Stimulated activated CD8-positive, alpha-beta memory T cell treated with anti-CD3 and anti-CD28 coated beads, Interleukin-4, amount 100 ng/mL, for 4 hours (primary cell): ENCODE measurements at regions not wholly inside any gene's neighbourhood (a gene's known extent, or its start where the extent isn't known, plus 50 kb on each side); places are given as distances from the start of the nearest gene placed in this dataset.
"Not testable (repeated sequence)": the region's sequence is repeated elsewhere in the genome, so short reads cannot be mapped to it uniquely, and the experiment has no call there.

ENCODE experiments used
- DNase-seq, 2 donors: peaks; one replicate each; pipeline ENCODE4 v3.0.0-alpha.2; 2020; ENCODE audit warnings: low read depth in 2 of 2, low spot score in 1 of 2

DNA sequence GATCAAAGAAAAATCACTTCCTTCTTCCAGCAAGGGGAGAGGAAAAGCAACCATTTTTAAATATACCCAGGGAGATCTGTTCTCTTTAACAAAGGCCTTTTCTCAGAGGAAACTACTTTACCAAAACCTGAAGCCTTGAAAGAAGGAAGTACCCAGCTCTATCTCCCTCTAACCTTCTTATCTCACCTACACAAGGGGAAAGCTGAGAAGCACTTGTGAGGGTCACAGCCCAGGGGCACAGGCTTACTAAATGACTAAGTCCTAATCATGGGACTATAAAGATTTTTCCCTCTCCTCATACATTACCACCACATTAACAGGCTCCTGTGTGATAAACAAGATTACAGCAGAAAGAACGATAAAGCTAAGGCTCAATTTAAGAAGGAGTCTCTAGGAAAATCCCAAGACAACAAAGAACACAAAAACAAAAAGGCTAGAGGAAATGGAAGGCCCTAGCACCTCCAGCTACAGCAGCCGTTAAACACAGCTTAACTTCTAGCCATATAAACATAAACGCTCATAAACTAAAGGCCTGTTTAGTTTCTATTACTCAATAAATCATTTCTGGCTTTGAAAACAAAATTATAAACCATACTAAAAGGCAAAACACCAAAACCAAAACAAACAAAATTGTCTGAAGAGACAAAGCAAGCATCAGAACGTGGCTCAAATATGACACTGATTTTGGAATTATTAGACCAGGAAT, 284.9 kb upstream of the ECI2 start:
- DNase-seq, result no peak

DNA sequence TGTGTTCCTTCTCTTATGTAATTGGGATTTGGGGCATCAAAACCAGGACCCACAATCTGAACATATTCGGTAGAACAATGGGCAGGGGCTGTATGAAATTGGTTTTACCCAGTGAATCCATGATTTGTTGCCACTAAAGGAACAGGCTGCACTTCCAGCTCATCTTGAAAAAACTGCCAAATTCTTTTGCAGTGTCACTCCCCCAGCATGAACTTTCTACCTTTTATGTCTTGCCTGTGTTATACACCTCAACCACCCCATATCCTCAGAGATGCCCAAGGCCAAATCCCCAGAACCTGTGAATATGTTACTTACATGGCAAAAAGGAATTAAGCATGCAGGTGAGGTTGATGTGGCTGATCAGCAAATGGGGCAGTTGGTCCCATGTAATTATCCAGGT, 280.2 kb upstream of the ECI2 start:
- DNase-seq, result no peak

DNA sequence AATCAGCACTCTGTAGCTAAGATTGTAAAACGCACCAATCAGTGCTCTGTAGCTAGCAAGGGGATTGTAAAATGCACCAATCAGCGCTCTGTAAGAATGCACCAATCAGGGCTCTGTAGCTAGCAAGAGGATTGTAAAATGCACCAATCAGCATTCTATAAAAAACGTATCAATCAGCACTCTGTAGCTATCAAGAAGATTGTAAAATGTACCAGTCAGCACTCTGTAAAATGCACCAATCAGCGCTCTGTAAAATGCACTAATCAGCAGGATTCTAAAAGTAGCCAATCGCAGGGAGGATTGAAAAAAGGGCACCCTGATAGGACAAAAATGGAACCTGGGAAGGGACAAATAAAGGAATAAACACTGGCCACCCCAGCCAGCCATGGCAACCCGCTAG, 278.7 kb upstream of the ECI2 start:
- DNase-seq, result not testable (repeated sequence)

DNA sequence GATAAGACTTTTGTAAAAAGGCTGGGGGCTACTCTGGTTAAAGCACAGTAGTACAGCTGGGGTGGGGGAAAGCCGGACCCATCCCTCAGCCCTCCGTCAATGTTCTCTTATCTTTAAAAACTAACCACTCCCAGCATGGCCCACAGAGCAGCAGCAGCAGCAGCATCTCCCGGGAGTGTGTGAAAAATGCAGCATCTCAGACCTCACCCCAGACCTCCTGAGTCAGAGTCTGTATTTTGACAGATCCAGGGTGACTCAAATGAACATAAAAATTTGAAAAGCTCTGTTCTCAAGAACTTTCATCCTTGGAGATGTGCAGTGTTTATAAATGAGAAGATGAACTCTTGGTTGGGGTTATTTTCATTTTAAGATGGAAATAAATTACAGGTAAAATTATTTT, 277.7 kb upstream of the ECI2 start:
- no peak for DNase-seq

GRCh38 chr6:4412488-4412887, 277.1 kb upstream of the ECI2 start:
- DNase-seq, result no peak

GRCh38 chr6:4412077-4412476, 276.7 kb upstream of the ECI2 start:
- DNase-seq, result no peak

DNA sequence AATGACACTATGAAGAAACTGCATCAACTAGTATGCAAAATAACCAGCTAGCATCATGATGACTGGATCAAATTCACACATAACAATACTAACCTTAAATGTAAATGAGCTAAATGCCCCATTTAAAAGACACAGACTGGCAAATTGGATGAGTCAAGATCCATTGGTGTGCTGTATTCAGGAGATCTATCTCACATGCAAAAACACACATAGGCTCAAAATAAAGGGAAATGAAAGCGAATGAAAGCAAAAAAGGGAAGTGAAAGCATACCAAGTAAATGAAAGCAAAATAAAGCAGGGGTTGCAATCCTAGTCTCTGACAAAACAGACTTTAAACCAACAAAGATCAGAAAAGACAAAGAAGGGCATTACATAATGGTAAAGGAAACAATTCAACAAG, 272.3 kb upstream of the ECI2 start:
- DNase-seq, result not testable (repeated sequence)

GRCh38 chr6:4405621-4406212, 270.3 kb upstream of the ECI2 start:
- DNase-seq, result no peak

GRCh38 chr6:4404415-4404814, 269.0 kb upstream of the ECI2 start:
- no peak for DNase-seq

DNA sequence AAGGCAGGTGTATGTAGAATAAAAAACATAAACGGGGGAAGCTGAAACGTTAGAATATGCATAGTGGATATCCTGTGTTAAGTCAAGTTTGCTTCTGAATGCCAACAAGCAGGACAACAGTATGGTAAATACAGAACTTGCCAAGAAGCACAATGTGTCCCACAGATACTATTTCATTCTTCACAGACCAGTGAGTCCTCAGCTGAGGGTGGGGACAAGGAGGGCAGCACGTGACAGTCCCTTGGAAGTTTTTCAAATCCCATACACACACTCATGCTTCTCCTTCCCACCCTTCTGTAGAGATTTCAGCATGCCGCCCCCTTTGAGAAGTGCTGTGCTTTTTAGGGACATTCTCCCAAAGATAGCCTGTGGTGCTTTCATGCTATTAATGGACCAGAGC, 268.5 kb upstream of the ECI2 start:
- no peak for DNase-seq

DNA sequence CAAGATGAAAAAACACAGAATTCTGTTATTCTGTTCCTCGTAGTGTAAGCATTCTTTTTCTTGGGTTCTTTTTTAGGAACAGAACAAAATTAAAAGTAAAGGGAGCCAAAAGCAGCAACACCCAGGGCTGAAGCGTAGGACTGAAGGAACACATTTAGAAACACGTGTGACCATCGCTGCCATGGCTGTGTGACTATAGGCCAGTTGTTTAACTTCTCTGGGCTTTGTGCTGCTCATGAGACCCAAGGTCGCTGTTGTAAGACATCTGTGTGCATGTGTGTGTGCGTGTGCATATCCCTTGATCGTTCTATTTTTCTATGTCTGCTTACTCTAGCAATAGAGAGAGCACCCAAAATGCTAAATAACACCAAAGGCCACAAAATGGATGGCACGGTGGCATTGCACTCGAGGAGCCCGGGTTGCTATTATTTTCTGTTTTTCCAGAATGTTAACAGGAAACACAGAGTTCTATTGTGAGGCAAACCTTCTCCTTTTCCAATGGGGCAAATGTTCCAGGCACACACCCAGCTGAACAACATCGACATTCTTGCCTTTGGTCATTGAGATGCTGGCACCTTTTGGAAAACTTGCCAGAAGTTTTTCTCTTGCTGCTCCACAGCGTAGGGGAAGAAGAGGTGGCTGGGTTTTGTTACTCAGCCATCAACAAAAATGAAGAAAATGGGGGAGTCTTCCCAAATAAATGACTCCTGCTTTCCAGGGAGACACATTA, 267.8 kb upstream of the ECI2 start:
- no peak for DNase-seq

DNA sequence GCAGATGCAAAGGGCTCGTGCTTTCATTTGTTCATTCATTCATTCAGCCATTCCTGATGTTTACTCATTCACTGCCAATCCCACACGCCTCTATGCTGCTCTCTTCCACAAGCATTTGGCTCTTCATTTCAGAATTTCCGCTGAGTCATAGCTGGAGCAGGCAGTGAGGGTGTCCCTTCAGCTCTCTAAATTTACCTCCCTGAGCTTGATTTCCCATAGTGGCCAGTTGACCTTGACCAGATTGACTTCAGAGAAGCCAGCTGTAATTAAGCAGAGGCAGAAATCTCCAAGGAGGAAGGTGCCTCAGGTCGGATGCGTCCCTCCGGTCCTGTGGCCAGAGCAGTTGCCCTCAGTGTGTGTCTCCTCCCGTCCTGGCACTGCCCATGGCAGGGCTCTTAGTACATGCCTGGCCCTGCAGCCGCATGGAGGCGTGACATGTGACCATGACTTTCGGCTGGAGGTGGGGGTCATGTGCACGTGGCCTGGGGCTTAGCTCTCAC, 267.2 kb upstream of the ECI2 start:
- DNase-seq, result no peak

GRCh38 chr6:4401408-4402368, 266.3 kb upstream of the ECI2 start:
- DNase-seq, result no peak

- no peak for DNase-seq
Measured at GRCh38 chr6:4399656-4400055, 264.3 kb upstream of the ECI2 start.

DNA sequence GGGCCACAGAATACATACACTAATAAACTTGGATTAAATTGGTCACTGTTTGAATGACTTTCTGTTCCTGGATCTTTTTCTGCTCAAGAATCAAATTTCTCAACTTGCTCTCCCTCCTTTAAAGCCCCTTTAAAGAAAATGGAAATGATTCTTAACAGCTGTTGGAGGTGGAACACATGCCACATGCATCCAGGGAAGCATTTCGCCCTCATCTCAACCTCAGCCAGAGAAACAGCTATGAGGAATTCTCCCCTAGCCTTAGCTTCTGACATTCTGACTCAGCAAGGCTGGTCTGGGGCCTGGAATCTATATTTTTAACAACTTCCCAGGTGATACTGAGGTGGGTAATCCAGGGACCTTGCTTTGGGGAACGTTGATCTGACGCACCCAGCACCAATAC, 263.4 kb upstream of the ECI2 start:
- no peak for DNase-seq

- DNase-seq, result no peak
Measured at GRCh38 chr6:4397307-4397706, 261.9 kb upstream of the ECI2 start.

- DNase-seq, result no peak
Measured at GRCh38 chr6:4396044-4396443, 260.7 kb upstream of the ECI2 start.

DNA sequence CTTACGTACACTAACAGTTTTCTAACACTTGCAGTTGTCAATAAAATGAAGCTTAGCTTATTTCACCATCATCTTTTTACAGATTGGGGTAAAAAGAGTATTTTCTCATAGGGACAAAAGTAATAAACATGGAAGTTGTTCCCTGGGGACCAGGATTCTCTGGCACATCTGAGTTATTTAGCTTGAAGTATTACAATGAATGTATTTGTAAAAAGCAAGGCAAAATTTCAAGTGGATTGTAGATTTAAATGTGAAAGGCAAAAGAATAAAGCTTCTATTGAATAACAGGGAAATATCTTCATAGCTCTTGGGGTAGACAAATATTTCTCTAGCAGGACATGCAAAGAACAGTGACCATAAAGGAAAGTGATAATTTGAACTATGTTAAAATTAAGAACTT, 260.0 kb upstream of the ECI2 start:
- no peak for DNase-seq

DNA sequence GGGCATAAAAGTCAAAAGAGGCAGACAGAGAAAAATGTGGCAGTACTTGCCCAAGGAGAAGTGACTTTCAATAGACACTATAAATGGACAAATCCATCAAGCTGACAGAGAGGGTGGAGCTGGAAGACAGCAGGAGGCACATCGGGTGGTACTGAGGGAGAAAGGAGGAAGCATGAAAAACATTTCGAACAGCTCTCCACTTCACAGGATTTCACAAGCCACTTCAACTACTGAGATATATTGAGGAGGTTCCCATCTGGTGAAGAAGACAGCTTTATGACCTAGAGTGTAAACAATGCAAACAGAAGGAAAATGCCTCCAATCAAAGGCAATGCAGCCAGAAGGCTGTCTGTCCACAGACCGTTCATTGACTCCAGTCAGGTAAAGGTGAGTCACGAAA, 259.4 kb upstream of the ECI2 start:
- no peak for DNase-seq

- no peak for DNase-seq
Measured at GRCh38 chr6:4388675-4389074, 253.3 kb upstream of the ECI2 start.

- no peak for DNase-seq
Measured at GRCh38 chr6:4384656-4385055, 249.3 kb upstream of the ECI2 start.
